HepG2 (cell line): ENCODE measurements at regions not wholly inside any gene's neighbourhood (a gene's known extent, or its start where the extent isn't known, plus 50 kb on each side); places are given as distances from the start of the nearest gene placed in this dataset.

Experiments used
- HNRNPLL ChIP-seq: fragments of 200-400 bp; formaldehyde crosslinking; IDR thresholded peaks from 2 replicates; pipeline ENCODE4 v1.6.1; 2017; ENCODE audit warnings: mild to moderate bottlenecking, low read depth, low read length; ENCODE audit not compliant: poor library complexity, severe bottlenecking
- LRRFIP1 ChIP-seq: sonication (generic); formaldehyde crosslinking; conservative IDR thresholded peaks from 2 replicates; pipeline ENCODE4 v1.4.0; 2020; ENCODE audit warnings: missing genetic modification reagents
- MTF1 ChIP-seq: sonication (generic); formaldehyde crosslinking; IDR thresholded peaks from 2 replicates; pipeline ENCODE4 v1.5.0; 2020; ENCODE audit warnings: missing genetic modification reagents
- NCOA5 ChIP-seq: sonication (generic); formaldehyde crosslinking; IDR thresholded peaks from 2 replicates; pipeline ENCODE4 v1.4.0; 2020; ENCODE audit warnings: missing genetic modification reagents
- NONO ChIP-seq, 2 experiments: fragments of 450-650 bp in 1 of 2; sonication (generic) in 1 of 2; formaldehyde crosslinking in 1 of 2; IDR thresholded peaks in 1 of 2; conservative IDR thresholded peaks in 1 of 2; 2 replicates each; pipeline versions ENCODE4 v1.6.1 to v1.8.0; 2017 to 2022; ENCODE audit warnings: mild to moderate bottlenecking in 1 of 2, missing genetic modification reagents in 1 of 2, moderate library complexity in 1 of 2
- PBX2 ChIP-seq: IDR thresholded peaks from 2 replicates; pipeline ENCODE4 v1.6.1; 2016; ENCODE audit warnings: control low read depth
- PCBP1 ChIP-seq: fragments of 200-400 bp; formaldehyde crosslinking; IDR thresholded peaks from 2 replicates; pipeline ENCODE4 v1.6.1; 2017; ENCODE audit warnings: mild to moderate bottlenecking, low read depth, low read length, borderline replicate concordance
- RXRB ChIP-seq: IDR thresholded peaks from 2 replicates; pipeline ENCODE4 v1.6.1; 2016; ENCODE audit warnings: borderline replicate concordance, missing genetic modification reagents, missing compliant biosample characterization
- SP5 ChIP-seq: IDR thresholded peaks from 2 replicates; pipeline ENCODE4 v1.6.1; 2016; ENCODE audit warnings: low read depth, borderline replicate concordance
- TAF15 ChIP-seq: fragments of 200-400 bp; formaldehyde crosslinking; IDR thresholded peaks from one replicate; pipeline ENCODE4 v1.6.1; 2018; ENCODE audit warnings: mild to moderate bottlenecking, low read depth, low read length; ENCODE audit not compliant: poor library complexity, severe bottlenecking
- TCF7 ChIP-seq: sonication (generic); IDR thresholded peaks from 2 replicates; pipeline ENCODE4 v1.6.1; 2016; ENCODE audit warnings: antibody characterized with exemption, low read depth
- ZNF138 ChIP-seq: sonication (generic); formaldehyde crosslinking; IDR thresholded peaks from 2 replicates; pipeline ENCODE4 v1.5.0; 2020; ENCODE audit warnings: mild to moderate bottlenecking, low read depth, missing genetic modification reagents
- ZNF546 ChIP-seq: sonication (generic); formaldehyde crosslinking; conservative IDR thresholded peaks from 2 replicates; pipeline ENCODE4 v1.8.1; 2023; ENCODE audit warnings: mild to moderate bottlenecking, missing genetic modification reagents
- ZNF567 ChIP-seq: sonication (generic); formaldehyde crosslinking; IDR thresholded peaks from 2 replicates; pipeline ENCODE4 v1.8.1; 2023; ENCODE audit warnings: mild to moderate bottlenecking, missing genetic modification reagents, borderline replicate concordance
- ZNF660 ChIP-seq: sonication (generic); formaldehyde crosslinking; IDR thresholded peaks from 2 replicates; pipeline ENCODE4 v1.5.1; 2020; ENCODE audit warnings: mild to moderate bottlenecking, low read depth, missing genetic modification reagents, borderline replicate concordance
- ZNF777 ChIP-seq: sonication (generic); formaldehyde crosslinking; IDR thresholded peaks from 2 replicates; pipeline ENCODE4 v1.4.0; 2020; ENCODE audit warnings: missing genetic modification reagents
- TF ChIP-seq, protein P1 (sequence below): sonication (generic); formaldehyde crosslinking; IDR thresholded peaks from 2 replicates; pipeline ENCODE4 v1.4.0; 2020; ENCODE audit warnings: missing genetic modification reagents, borderline replicate concordance
- TF ChIP-seq, protein P2 (sequence below): sonication (generic); formaldehyde crosslinking; IDR thresholded peaks from 2 replicates; pipeline ENCODE4 v1.4.0; 2020; ENCODE audit warnings: mild to moderate bottlenecking, missing genetic modification reagents
- TF ChIP-seq, protein P3 (sequence below): sonication (generic); formaldehyde crosslinking; IDR thresholded peaks from 2 replicates; pipeline ENCODE4 v1.4.0; 2020; ENCODE audit warnings: mild to moderate bottlenecking, missing genetic modification reagents

DNA sequence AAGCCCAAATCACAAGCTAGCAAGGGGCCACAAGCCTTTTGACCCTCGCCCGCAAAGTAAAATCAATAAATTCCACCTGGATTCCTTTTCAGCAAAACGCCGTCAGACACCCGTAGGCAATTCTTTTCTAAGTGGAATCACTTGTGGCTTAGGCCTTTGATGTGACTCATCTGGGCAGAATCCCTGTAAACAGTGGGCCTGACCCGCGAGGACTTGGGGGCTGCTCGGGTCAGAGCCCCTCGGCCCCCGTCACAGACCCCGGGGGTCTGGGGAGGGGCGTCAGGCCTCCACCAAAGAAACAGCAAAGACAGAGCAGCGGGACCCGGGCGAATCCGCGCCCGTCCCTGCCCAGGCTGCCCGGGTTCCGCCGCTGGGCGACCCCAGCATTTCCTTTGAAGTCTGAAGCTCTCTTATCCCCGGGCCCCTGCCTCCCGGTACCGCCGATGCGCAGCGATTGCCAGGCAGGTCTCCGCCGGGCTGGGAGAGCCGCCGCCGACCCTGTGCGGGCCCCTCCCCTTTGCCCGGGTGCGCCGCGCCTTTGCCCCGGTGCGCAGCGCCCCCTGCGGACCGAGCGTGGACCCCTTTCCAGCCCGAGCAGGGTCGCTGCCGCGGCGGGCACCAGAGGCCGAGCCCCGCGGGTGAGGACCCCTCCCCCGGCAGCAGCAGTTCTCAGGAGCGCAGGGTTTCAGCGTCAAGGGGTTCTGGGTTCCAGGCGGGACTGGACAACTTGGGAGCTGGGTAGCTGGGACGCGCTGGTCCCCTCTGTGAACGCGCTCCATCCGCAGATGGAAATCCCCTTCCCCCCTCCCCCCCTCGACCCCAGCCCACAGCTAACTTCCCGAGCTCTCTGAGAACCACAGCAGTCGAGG is 178.3 kb downstream of the UACA start (continued):
- TF ChIP-seq, protein P1, sequence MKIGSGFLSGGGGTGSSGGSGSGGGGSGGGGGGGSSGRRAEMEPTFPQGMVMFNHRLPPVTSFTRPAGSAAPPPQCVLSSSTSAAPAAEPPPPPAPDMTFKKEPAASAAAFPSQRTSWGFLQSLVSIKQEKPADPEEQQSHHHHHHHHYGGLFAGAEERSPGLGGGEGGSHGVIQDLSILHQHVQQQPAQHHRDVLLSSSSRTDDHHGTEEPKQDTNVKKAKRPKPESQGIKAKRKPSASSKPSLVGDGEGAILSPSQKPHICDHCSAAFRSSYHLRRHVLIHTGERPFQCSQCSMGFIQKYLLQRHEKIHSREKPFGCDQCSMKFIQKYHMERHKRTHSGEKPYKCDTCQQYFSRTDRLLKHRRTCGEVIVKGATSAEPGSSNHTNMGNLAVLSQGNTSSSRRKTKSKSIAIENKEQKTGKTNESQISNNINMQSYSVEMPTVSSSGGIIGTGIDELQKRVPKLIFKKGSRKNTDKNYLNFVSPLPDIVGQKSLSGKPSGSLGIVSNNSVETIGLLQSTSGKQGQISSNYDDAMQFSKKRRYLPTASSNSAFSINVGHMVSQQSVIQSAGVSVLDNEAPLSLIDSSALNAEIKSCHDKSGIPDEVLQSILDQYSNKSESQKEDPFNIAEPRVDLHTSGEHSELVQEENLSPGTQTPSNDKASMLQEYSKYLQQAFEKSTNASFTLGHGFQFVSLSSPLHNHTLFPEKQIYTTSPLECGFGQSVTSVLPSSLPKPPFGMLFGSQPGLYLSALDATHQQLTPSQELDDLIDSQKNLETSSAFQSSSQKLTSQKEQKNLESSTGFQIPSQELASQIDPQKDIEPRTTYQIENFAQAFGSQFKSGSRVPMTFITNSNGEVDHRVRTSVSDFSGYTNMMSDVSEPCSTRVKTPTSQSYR (CRISPR knock-in tag): peak; percentile 30; the same call in 1 of the 2 replicates
- TF ChIP-seq HNRNPLL (peak; percentile 48), SP5 (CRISPR knock-in tag) (0 out of 2 replicates have a peak, but pooled peaks have one; percentile 19), ZNF138 (no peak), ZNF567 (CRISPR knock-in tag) (no peak), PBX2 (CRISPR knock-in tag) (no peak), RXRB (CRISPR knock-in tag) (peak; percentile 43), ZNF546 (CRISPR knock-in tag) (no peak), TAF15 (no peak), NONO (IDR thresholded peaks at IDR 0.05) (no peak), NONO (CRISPR knock-in tag; conservative IDR thresholded peaks at IDR 0.05) (0 out of 2 replicates have a peak, but pooled peaks have one; percentile 31), TCF7 (peak; percentile 83), PCBP1 (peak; percentile 95; the same call in 1 of the 2 replicates), ZNF660 (no peak), ZNF777 (no peak), LRRFIP1 (CRISPR knock-in tag) (no peak), NCOA5 (CRISPR knock-in tag) (no peak), MTF1 (no peak)
- TF ChIP-seq, protein P2, sequence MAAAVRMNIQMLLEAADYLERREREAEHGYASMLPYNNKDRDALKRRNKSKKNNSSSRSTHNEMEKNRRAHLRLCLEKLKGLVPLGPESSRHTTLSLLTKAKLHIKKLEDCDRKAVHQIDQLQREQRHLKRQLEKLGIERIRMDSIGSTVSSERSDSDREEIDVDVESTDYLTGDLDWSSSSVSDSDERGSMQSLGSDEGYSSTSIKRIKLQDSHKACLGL (CRISPR knock-in tag): no peak
- TF ChIP-seq, protein P3, sequence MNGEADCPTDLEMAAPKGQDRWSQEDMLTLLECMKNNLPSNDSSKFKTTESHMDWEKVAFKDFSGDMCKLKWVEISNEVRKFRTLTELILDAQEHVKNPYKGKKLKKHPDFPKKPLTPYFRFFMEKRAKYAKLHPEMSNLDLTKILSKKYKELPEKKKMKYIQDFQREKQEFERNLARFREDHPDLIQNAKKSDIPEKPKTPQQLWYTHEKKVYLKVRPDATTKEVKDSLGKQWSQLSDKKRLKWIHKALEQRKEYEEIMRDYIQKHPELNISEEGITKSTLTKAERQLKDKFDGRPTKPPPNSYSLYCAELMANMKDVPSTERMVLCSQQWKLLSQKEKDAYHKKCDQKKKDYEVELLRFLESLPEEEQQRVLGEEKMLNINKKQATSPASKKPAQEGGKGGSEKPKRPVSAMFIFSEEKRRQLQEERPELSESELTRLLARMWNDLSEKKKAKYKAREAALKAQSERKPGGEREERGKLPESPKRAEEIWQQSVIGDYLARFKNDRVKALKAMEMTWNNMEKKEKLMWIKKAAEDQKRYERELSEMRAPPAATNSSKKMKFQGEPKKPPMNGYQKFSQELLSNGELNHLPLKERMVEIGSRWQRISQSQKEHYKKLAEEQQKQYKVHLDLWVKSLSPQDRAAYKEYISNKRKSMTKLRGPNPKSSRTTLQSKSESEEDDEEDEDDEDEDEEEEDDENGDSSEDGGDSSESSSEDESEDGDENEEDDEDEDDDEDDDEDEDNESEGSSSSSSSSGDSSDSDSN (CRISPR knock-in tag): peak; percentile 67; the same call in 1 of the 2 replicates
